ENCODE measurements at regions not wholly inside any gene's neighbourhood (a gene's known extent, or its start where the extent isn't known, plus 50 kb on each side); places are given as distances from the start of the nearest gene placed in this dataset.
"Not testable (repeated sequence)": the region's sequence is repeated elsewhere in the genome, so short reads cannot be mapped to it uniquely, and the experiment has no call there.

- DNase-seq = no peak
These were observed 81.1 kb downstream of the XRCC2 start for GRCh38 chr7:152594801-152595200.

GRCh38 chr7:152591976-152592375, 84.0 kb downstream of the XRCC2 start:
- DNase-seq = no peak

- DNase-seq = no peak
These were observed 85.5 kb downstream of the XRCC2 start for GRCh38 chr7:152590481-152590880.

- not testable (repeated sequence) for DNase-seq
These were observed 86.1 kb downstream of the XRCC2 start for GRCh38 chr7:152589821-152590220.

GRCh38 chr7:152588350-152588749, 87.6 kb downstream of the XRCC2 start:
- no peak for DNase-seq

GRCh38 chr7:152587366-152587765, 88.6 kb downstream of the XRCC2 start:
- no peak for DNase-seq

- DNase-seq = no peak
These were observed 92.9 kb downstream of the XRCC2 start for GRCh38 chr7:152583006-152583405.

GRCh38 chr7:152579070-152579469, 96.9 kb downstream of the XRCC2 start:
- DNase-seq = no peak

GRCh38 chr7:152577339-152577738, 98.6 kb downstream of the XRCC2 start:
- no peak for DNase-seq

GRCh38 chr7:152574892-152575548, 100.9 kb downstream of the XRCC2 start:
- no peak for DNase-seq

- not testable (repeated sequence) for DNase-seq
These were observed 102.8 kb downstream of the XRCC2 start for GRCh38 chr7:152573186-152573585.

- DNase-seq = no peak
These were observed 103.8 kb downstream of the XRCC2 start for GRCh38 chr7:152572101-152572500.

GRCh38 chr7:152571068-152571467, 104.9 kb downstream of the XRCC2 start:
- no peak for DNase-seq

GRCh38 chr7:152568972-152569371, 107.0 kb downstream of the XRCC2 start:
- DNase-seq = no peak

GRCh38 chr7:152565731-152566130, 110.2 kb downstream of the XRCC2 start:
- no peak for DNase-seq

- DNase-seq = no peak
These were observed 111.2 kb downstream of the XRCC2 start for GRCh38 chr7:152564656-152565250.

GRCh38 chr7:152556013-152556755, 119.8 kb downstream of the XRCC2 start:
- DNase-seq = no peak

- DNase-seq = no peak
These were observed 118.0 kb upstream of the KMT2C start for GRCh38 chr7:152553671-152554317.

- DNase-seq = no peak
These were observed 115.7 kb upstream of the KMT2C start for GRCh38 chr7:152551304-152552036.

GRCh38 chr7:152544971-152545619, 109.3 kb upstream of the KMT2C start:
- DNase-seq = no peak

GRCh38 chr7:152544481-152544927, 108.7 kb upstream of the KMT2C start:
- DNase-seq = no peak

- DNase-seq = no peak
These were observed 108.0 kb upstream of the KMT2C start for GRCh38 chr7:152543799-152544198.
